Panc1 (cell line): ENCODE measurements at regions not wholly inside any gene's neighbourhood (a gene's known extent, or its start where the extent isn't known, plus 50 kb on each side); places are given as distances from the start of the nearest gene placed in this dataset.

ENCODE experiments used
- CTCF ChIP-seq: fragments of 450-650 bp; IDR thresholded peaks from 2 replicates; pipeline ENCODE4 v1.5.1; 2017; ENCODE audit warnings: mild to moderate bottlenecking
- POLR2AphosphoS5 ChIP-seq: IDR thresholded peaks from 2 replicates; pipeline ENCODE4 v1.6.1; 2012; ENCODE audit warnings: mild to moderate bottlenecking, low read depth, low read length, moderate library complexity
- REST ChIP-seq, 2 experiments: IDR thresholded peaks; 2 replicates each; pipeline ENCODE4 v1.6.1; 2011 to 2012; ENCODE audit warnings: low read depth in 2 of 2, control low read depth in 1 of 2, low read length in 1 of 2, mild to moderate bottlenecking in 1 of 2, moderate library complexity in 1 of 2; ENCODE audit not compliant: insufficient read depth in 1 of 2
- TCF7L2 ChIP-seq: IDR thresholded peaks from 2 replicates; pipeline ENCODE4 v1.6.1; 2011; ENCODE audit warnings: mild to moderate bottlenecking, low read depth, low read length, inconsistent platforms

- TF ChIP-seq CTCF = no peak
- TF ChIP-seq POLR2AphosphoS5 = no peak
- TF ChIP-seq REST (IDR thresholded peaks at IDR 0.05; ENCODE audit: insufficient read depth in 1 of 2, low read depth in 2 of 2, low read length in 1 of 2) = no peak
- no peak for TF ChIP-seq TCF7L2
Measured at GRCh38 chr7:49245062-49245461, 320.7 kb downstream of the CDC14C start.
